HUES48 (cell line): ENCODE measurements at regions not wholly inside any gene's neighbourhood (a gene's known extent, or its start where the extent isn't known, plus 50 kb on each side); places are given as distances from the start of the nearest gene placed in this dataset.
"Not testable (repeated sequence)": the region's sequence is repeated elsewhere in the genome, so short reads cannot be mapped to it uniquely, and the experiment has no call there.

ENCODE experiments used
- H3K27ac ChIP-seq: one replicate; pipeline ENCODE4 v1.7.0; 2013; ENCODE audit warnings: low read depth, low read length, inconsistent platforms
- H3K27me3 ChIP-seq: 2 replicates; pipeline ENCODE4 v1.6.1; 2013; ENCODE audit warnings: mild to moderate bottlenecking, low read length; ENCODE audit not compliant: control insufficient read depth, insufficient read depth
- H3K36me3 ChIP-seq: 2 replicates; pipeline ENCODE4 v1.6.1; 2013; ENCODE audit warnings: low read length; ENCODE audit not compliant: control insufficient read depth, insufficient read depth
- H3K4me1 ChIP-seq: 2 replicates; pipeline ENCODE4 v1.6.1; 2013; ENCODE audit warnings: mild to moderate bottlenecking, low read length; ENCODE audit not compliant: control insufficient read depth, insufficient read depth
- H3K4me3 ChIP-seq: 2 replicates; pipeline ENCODE4 v1.5.1; 2013; ENCODE audit warnings: mild to moderate bottlenecking, low read depth, low read length
- H3K9ac ChIP-seq: 2 replicates; pipeline ENCODE4 v1.6.1; 2013; ENCODE audit warnings: mild to moderate bottlenecking, low read depth, low read length, moderate library complexity
- H3K9me3 ChIP-seq: 2 replicates; pipeline ENCODE4 v1.6.1; 2013; ENCODE audit warnings: low read length; ENCODE audit not compliant: control insufficient read depth, insufficient read depth

DNA sequence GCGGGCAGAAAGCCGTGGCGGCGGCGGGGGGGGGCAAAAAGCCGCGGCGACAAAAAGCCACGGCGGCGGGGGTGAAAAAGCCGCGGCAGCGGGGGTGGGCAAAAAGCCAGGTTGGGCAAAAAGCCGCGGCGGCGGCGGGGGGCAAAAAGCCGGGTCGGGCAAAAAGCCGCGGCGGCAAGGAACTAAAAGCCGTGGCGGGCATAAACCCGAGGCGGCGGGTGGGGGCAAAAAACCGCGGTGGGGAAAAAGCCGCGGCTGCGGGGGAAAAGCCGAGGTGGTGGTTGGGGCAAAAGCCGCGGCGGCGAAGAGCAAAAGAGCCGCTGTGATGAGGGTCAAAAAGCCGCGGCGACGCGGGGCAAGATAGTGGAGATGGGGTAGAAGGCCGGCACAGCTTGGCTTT lies 1834.2 kb downstream of the FOXD4L5 start:
- H3K36me3 ChIP-seq, H3K4me3 ChIP-seq, H3K9me3 ChIP-seq, H3K27me3 ChIP-seq, H3K9ac ChIP-seq, H3K27ac ChIP-seq, H3K4me1 ChIP-seq: not testable (repeated sequence)

DNA sequence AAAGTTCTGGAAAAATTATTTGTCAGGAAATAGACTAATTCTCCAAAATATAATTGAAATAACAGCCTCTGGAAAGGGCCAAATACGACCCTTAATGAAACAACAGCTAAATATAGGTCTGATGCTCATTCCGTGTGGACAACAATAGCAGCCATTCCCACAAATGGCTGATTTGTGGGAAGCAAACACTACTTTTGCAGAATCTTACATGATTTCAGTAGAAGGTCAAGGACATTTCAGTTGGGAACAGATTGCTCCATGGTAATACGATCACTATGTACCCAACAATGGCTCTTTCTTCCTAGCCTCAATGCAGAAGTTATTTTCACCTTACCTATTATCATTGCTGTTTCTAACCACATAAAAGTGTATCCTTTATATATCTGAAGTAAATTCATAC lies 1859.9 kb downstream of the FOXD4L5 start:
- not testable (repeated sequence) for H3K27ac ChIP-seq, H3K27me3 ChIP-seq, H3K9ac ChIP-seq, H3K36me3 ChIP-seq, H3K4me1 ChIP-seq, H3K4me3 ChIP-seq, H3K9me3 ChIP-seq

DNA sequence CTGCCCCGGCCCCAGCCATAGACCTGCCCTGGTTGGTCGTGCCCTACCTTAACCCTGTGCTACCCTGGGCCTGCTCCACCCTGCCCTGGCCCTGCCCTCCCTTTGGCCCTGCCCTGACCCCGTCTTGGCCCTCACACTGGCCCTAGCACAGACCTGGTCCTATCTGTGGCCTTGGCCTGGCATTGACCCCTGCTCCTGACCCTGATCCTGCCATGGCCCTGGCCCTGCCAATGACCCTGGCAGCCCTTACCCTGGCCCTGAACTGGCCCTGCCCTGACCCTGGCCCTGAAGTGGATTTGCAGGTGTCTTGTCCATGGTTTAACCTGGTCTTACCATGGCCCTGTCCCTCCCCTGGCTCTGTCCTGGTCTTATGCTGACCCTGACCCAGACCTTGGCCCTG lies 1894.1 kb downstream of the FOXD4L5 start:
- not testable (repeated sequence) for H3K9ac ChIP-seq, H3K4me3 ChIP-seq, H3K4me1 ChIP-seq, H3K27ac ChIP-seq, H3K36me3 ChIP-seq, H3K9me3 ChIP-seq, H3K27me3 ChIP-seq

DNA sequence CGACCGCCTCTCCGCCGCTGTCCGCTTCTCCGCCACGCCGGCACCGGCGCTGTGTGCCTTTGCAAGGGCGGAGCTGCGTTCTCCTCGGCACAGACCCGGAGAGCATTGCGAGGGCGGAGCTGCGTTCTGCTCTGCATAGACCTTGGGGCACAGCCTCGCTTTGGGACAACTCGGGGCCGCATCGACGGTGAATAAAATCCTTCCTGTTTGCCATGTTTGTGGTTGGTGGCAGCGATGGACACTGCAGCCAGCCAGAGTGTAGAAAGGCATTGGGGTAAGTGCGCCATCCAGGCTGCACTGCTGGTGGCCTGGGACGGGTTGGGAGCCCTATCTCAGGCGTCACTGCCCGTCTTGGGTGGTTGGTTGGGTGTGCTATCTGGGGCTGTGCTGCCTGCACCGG lies 1899.5 kb downstream of the FOXD4L5 start:
- H3K4me3 ChIP-seq = peak overlapping the region; percentile 41; the same call in 1 of the 2 replicates
- not testable (repeated sequence) for H3K4me1 ChIP-seq, H3K9ac ChIP-seq, H3K9me3 ChIP-seq, H3K27me3 ChIP-seq, H3K36me3 ChIP-seq, H3K27ac ChIP-seq

GRCh38 chr9:63379864-63380263 lies 1905.1 kb downstream of the FOXD4L5 start:
- not testable (repeated sequence) for H3K27ac ChIP-seq, H3K27me3 ChIP-seq, H3K4me3 ChIP-seq, H3K36me3 ChIP-seq, H3K9ac ChIP-seq, H3K9me3 ChIP-seq, H3K4me1 ChIP-seq

DNA sequence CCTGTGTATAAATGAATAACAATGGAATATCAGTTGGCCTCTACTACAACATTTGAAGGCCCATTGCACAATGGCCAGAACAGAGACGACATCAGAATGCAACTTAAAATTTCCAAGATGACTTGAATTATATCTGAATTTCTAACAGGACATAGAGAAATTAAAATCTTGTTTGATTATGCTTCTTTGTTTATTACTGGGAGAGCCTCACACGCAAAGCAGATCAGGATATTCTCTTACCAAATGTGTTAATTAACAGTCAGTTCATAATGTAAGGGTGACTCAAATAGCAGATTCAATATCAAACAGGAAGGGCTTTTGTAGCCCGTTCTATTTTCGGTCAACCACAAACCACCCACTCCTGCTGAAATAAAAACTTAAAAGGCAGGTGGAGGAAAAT lies 1930.8 kb downstream of the FOXD4L5 start:
- H3K9ac ChIP-seq, H3K9me3 ChIP-seq, H3K27ac ChIP-seq, H3K4me1 ChIP-seq, H3K4me3 ChIP-seq, H3K36me3 ChIP-seq: not testable (repeated sequence)
- H3K27me3 ChIP-seq = peaks cover 13% of the 10 kb centered on the region

- not testable (repeated sequence) for H3K4me3 ChIP-seq, H3K27ac ChIP-seq, H3K9ac ChIP-seq, H3K36me3 ChIP-seq, H3K4me1 ChIP-seq, H3K9me3 ChIP-seq
- H3K27me3 ChIP-seq = peaks cover 20% of the 10 kb centered on the region
Observed at GRCh38 chr9:63347347-63347746, 1937.7 kb downstream of the FOXD4L5 start.

DNA sequence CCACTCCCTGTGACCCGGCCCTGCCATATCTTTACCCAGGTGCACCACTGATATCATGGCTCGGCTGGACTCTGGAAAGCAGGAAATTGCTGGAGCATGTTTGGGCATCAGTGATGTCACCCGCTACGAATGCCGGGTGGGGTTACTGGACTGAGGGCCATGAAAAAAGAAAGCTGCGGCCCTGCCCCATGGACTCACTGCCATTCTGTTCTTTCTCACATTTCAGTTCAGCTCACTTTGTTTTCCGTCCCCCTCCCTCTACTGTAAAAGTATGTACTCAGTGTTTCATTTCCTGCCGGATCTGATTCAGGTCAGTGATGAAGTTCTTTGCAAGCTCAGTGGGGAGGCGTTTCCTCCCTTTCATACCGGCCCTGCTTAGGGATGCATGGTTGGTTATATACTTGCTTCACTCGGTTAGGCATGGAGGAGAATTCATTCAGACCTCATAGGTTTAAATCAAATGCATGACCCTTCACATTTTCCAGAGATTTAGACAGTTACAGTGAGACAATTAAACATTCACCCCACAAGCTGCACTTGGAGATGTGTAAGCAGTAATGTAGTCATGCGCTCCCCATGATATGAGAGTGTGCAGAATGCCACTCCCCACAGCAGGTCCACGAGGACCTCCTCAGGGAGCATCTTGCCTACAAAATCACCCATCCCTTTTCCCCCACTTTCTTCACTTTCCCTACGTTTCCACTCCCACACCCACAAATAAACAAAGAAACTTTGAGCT lies 1938.5 kb downstream of the FOXD4L5 start:
- not testable (repeated sequence) for H3K27ac ChIP-seq, H3K36me3 ChIP-seq

GRCh38 chr9:63344408-63344807 lies 1940.6 kb downstream of the FOXD4L5 start:
- not testable (repeated sequence) for H3K27ac ChIP-seq, H3K9me3 ChIP-seq, H3K36me3 ChIP-seq, H3K9ac ChIP-seq, H3K4me1 ChIP-seq, H3K4me3 ChIP-seq
- H3K27me3 ChIP-seq = peaks cover 14% of the 10 kb centered on the region

More for the DNA sequence above, 1938.5 kb downstream of the FOXD4L5 start:
- peaks cover 20% of the 10 kb centered on the region for H3K27me3 ChIP-seq
- H3K4me1 ChIP-seq, H3K9me3 ChIP-seq, H3K4me3 ChIP-seq, H3K9ac ChIP-seq: not testable (repeated sequence)

- H3K27ac ChIP-seq, H3K4me1 ChIP-seq, H3K9ac ChIP-seq, H3K9me3 ChIP-seq, H3K4me3 ChIP-seq, H3K36me3 ChIP-seq: not testable (repeated sequence)
- peaks cover 27% of the 10 kb centered on the region for H3K27me3 ChIP-seq
Observed at GRCh38 chr9:63342528-63342927, 1942.5 kb downstream of the FOXD4L5 start.

DNA sequence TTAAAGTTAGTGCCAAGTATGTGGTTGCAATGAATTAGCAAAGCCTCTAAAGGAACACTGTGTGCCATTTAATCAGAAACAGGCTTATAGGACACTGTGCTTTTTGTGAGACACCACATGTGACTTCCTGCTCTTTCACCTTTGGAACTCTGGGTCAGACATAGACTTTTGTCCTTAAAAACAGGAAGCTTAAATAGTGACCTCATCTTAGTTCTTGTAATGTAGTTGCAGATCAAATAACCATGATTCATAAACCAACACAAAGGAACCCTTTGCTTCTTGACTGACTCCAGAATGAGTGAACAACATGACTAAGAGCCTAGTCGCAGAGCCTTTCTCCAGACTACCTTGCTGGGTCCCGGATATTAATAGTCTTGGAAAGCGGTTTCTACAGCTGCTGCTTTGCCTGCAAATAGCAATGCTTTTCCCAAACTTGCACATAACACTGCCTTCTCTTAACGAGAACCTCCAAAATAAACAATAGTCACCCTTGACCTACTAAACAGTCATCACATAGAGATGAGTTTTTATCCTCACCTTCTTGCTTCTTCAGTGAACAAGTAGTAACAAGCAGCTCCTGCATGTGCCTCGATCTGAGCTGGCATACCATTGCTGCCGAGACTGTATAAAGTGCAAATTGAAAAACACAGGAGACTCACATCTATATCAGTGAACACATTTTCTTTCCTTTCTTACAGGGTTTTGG lies 1947.0 kb downstream of the FOXD4L5 start:
- not testable (repeated sequence) for H3K9me3 ChIP-seq, H3K4me1 ChIP-seq, H3K4me3 ChIP-seq, H3K9ac ChIP-seq, H3K36me3 ChIP-seq
- Histone ChIP-seq H3K27me3 (peaks cover 16% of the 10 kb centered on the region), H3K27ac (peak overlapping the region; percentile 73)
